CD14-positive monocyte (primary cell): ENCODE measurements at regions not wholly inside any gene's neighbourhood (a gene's known extent, or its start where the extent isn't known, plus 50 kb on each side); places are given as distances from the start of the nearest gene placed in this dataset.

Experiments used
- DNase-seq, 3 donors: peaks; one replicate each; pipeline ENCODE4 v3.0.0-alpha.2; 2011 to 2022
- H2AFZ ChIP-seq: 2 replicates; pipeline ENCODE4 v1.6.0; 2012; ENCODE audit warnings: mild to moderate bottlenecking, low read depth, low read length, inconsistent platforms; ENCODE audit not compliant: insufficient read depth, poor library complexity, severe bottlenecking
- H3K27ac ChIP-seq, 2 donors: 1 replicate in 1 of 2; 2 replicates in 1 of 2; pipeline ENCODE4 v1.5.1; 2012 to 2013; ENCODE audit warnings: low read length in 2 of 2, control low read depth in 1 of 2, inconsistent platforms in 1 of 2, low read depth in 1 of 2, mild to moderate bottlenecking in 1 of 2
- H3K27me3 ChIP-seq, 2 donors: one replicate each; pipeline versions ENCODE4 v1.6.0 to v1.6.1; 2011 to 2013; ENCODE audit warnings: low read length in 2 of 2; ENCODE audit not compliant: control insufficient read depth in 2 of 2, insufficient read depth in 2 of 2
- H3K36me3 ChIP-seq, 2 donors: replicated peaks in 1 of 2; 1 replicate in 1 of 2; 2 replicates in 1 of 2; pipeline versions ENCODE4 v1.5.1 to v1.6.1; 2012 to 2013; ENCODE audit warnings: low read length in 2 of 2, control low read depth in 1 of 2, inconsistent platforms in 1 of 2, mild to moderate bottlenecking in 1 of 2; ENCODE audit not compliant: insufficient read depth in 2 of 2, control insufficient read depth in 1 of 2
- H3K4me1 ChIP-seq, 2 donors: 1 replicate in 1 of 2; 2 replicates in 1 of 2; pipeline versions ENCODE4 v1.5.1 to v1.6.1; 2012 to 2013; ENCODE audit warnings: low read length in 2 of 2, control low read depth in 1 of 2, inconsistent platforms in 1 of 2, mild to moderate bottlenecking in 1 of 2, moderate library complexity in 1 of 2; ENCODE audit not compliant: insufficient read depth in 2 of 2, control insufficient read depth in 1 of 2
- H3K4me2 ChIP-seq: replicated peaks from 2 replicates; pipeline ENCODE3; 2012; ENCODE audit warnings: low read length, moderate library complexity, mild to moderate bottlenecking; ENCODE audit not compliant: poor library complexity, severe bottlenecking; ENCODE audit errors: extremely low read depth
- H3K4me3 ChIP-seq, 3 experiments: fragments of 200-600 bp in 1 of 3; sonication (generic) in 1 of 3; replicated peaks in 1 of 3; 1 replicate in 2 of 3; 2 replicates in 1 of 3; pipeline ENCODE4 v1.5.1; 2011 to 2013; ENCODE audit warnings: low read length in 3 of 3, mild to moderate bottlenecking in 3 of 3, control low read depth in 2 of 3, low read depth in 2 of 3, inconsistent platforms in 1 of 3, moderate library complexity in 1 of 3
- H3K79me2 ChIP-seq: 2 replicates; pipeline ENCODE4 v1.6.0; 2012; ENCODE audit warnings: mild to moderate bottlenecking, control low read depth, inconsistent platforms, low read length, moderate library complexity; ENCODE audit not compliant: insufficient read depth
- H3K9ac ChIP-seq: 2 replicates; pipeline ENCODE4 v1.6.0; 2017; ENCODE audit warnings: low read length, mild to moderate bottlenecking; ENCODE audit not compliant: insufficient read depth, poor library complexity, severe bottlenecking
- H3K9me3 ChIP-seq, 2 donors: replicated peaks in 1 of 2; 1 replicate in 1 of 2; 2 replicates in 1 of 2; pipeline versions ENCODE4 v1.5.1 to v1.6.1; 2012 to 2013; ENCODE audit warnings: low read length in 2 of 2, control low read depth in 1 of 2; ENCODE audit not compliant: control insufficient read depth in 1 of 2, insufficient read depth in 1 of 2
- H4K20me1 ChIP-seq: 2 replicates; pipeline ENCODE4 v1.6.0; 2012; ENCODE audit warnings: mild to moderate bottlenecking, low read length, control low read depth, moderate library complexity; ENCODE audit not compliant: insufficient read depth
- H3K27ac Mint-ChIP-seq, 7 donors: one replicate each; pipeline ENCODE4 v1.8.0; 2020; ENCODE audit warnings: mild to moderate bottlenecking in 7 of 7, mixed read lengths in 7 of 7, moderate library complexity in 6 of 7, inconsistent platforms in 2 of 7
- H3K27me3 Mint-ChIP-seq, 3 donors: one replicate each; pipeline ENCODE4 v1.8.0; 2021 to 2022; ENCODE audit warnings: low read depth in 3 of 3, mild to moderate bottlenecking in 3 of 3, mixed read lengths in 3 of 3, moderate library complexity in 3 of 3, inconsistent platforms in 1 of 3
- H3K36me3 Mint-ChIP-seq, 2 donors: one replicate each; pipeline ENCODE4 v1.8.0; 2020; ENCODE audit warnings: mixed read lengths in 2 of 2, inconsistent platforms in 1 of 2, mild to moderate bottlenecking in 1 of 2
- H3K4me1 Mint-ChIP-seq: one replicate; pipeline ENCODE4 v1.8.0; 2020; ENCODE audit warnings: mild to moderate bottlenecking, mixed read lengths
- H3K4me3 Mint-ChIP-seq, 2 donors: one replicate each; pipeline ENCODE4 v1.8.0; 2020; ENCODE audit warnings: mild to moderate bottlenecking in 2 of 2, mixed read lengths in 2 of 2, moderate library complexity in 1 of 2
- H3K9me3 Mint-ChIP-seq, 7 donors: one replicate each; pipeline ENCODE4 v1.8.0; 2020 to 2022; ENCODE audit warnings: mixed read lengths in 7 of 7, mild to moderate bottlenecking in 6 of 7, moderate library complexity in 6 of 7, inconsistent platforms in 2 of 7
- WGBS: methylation state at CpG from one replicate; pipeline ENCODE4 v1.1.5; 2013; ENCODE audit warnings: missing lambda C conversion rate; ENCODE audit not compliant: insufficient coverage; 5-methylcytosine and 5-hydroxymethylcytosine counted together
- intact Hi-C, 2 donors: fragments of 100-400 bp; cut with micrococcal nuclease; formaldehyde crosslinking; loops; one replicate each; pipeline versions ENCODE4 v1.15.0 to v1.15.1; 2023
- TF ChIP-seq, protein P1 (sequence below): fragments of 200-600 bp; IDR thresholded peaks from one replicate; pipeline ENCODE4 v1.8.0; 2022; ENCODE audit warnings: antibody characterized with exemption, mild to moderate bottlenecking

DNA sequence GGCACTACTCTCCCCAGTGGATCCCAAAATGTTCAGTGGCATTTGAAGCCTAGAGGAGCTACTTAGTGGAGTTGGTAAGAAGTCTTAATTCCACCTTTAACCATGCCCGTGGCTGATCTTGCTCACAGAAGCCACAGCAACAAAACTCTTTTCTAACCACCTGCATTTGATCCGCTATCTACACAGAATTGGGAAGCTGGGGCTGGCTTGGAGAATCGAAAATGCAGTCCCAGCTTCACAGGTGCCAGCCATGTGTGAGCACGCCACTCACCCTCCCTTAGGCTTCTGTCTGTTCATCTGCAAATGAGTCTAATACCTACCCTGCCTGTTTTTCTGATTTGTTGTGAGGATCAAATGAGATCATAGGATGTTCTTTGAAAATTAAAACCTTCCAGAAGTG lies 182.6 kb downstream of the BCL11A start:
- H3K4me3 Mint-ChIP-seq, result no peak overlapping the region
- Histone ChIP-seq H3K27ac (no peak overlapping the region), H3K9ac (no peak overlapping the region), H3K9me3 (no peaks in the 10 kb centered on the region), H2AFZ (peak overlapping the region; percentile 24), H4K20me1 (no peaks in the 10 kb centered on the region), H3K4me1 (peaks cover 21 to 26% of the 10 kb centered on the region in 2 donors), H3K36me3 (no peaks in the 10 kb centered on the region), H3K27me3 (no peaks in the 10 kb centered on the region), H3K79me2 (no peaks in the 10 kb centered on the region), H3K4me2 (no peak overlapping the region), H3K4me3 (no peak overlapping the region)
- intact Hi-C loops, result no loop called here
- peaks cover 0 to 3% (median 2%) of the 10 kb centered on the region in 3 donors for H3K27me3 Mint-ChIP-seq
- no peak for DNase-seq
- H3K9me3 Mint-ChIP-seq, result peaks cover 0 to 3% (median 0%) of the 10 kb centered on the region in 7 donors
- TF ChIP-seq, protein P1, sequence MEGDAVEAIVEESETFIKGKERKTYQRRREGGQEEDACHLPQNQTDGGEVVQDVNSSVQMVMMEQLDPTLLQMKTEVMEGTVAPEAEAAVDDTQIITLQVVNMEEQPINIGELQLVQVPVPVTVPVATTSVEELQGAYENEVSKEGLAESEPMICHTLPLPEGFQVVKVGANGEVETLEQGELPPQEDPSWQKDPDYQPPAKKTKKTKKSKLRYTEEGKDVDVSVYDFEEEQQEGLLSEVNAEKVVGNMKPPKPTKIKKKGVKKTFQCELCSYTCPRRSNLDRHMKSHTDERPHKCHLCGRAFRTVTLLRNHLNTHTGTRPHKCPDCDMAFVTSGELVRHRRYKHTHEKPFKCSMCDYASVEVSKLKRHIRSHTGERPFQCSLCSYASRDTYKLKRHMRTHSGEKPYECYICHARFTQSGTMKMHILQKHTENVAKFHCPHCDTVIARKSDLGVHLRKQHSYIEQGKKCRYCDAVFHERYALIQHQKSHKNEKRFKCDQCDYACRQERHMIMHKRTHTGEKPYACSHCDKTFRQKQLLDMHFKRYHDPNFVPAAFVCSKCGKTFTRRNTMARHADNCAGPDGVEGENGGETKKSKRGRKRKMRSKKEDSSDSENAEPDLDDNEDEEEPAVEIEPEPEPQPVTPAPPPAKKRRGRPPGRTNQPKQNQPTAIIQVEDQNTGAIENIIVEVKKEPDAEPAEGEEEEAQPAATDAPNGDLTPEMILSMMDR, result no peak
- no peak overlapping the region for H3K27ac Mint-ChIP-seq
- H3K36me3 Mint-ChIP-seq, result no peaks in the 10 kb centered on the region
- peaks cover 42% of the 10 kb centered on the region for H3K4me1 Mint-ChIP-seq
- WGBS, result 33% methylated on average over 1 of the region's 4 CpGs

DNA sequence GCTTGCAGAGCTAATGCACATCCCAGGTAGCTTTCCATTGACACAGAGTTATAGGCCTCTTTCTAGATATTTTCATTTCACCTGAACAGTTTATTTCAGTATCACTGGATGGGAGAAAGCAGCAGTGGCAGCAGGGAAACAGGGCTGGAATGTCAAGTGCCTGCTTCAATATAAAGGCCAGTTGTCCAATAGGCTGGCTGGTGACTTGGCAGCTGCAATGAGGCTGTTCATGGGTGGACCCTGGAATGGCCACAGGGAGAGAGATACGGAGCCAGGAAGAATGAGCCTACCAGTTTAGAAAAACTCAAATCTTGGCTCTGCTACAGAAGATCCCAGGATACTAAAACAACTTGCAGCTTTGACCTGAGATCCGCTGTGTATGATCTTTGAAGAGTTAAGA lies 185.0 kb downstream of the BCL11A start:
- H3K27me3 Mint-ChIP-seq, result peaks cover 0 to 3% (median 2%) of the 10 kb centered on the region in 3 donors
- peaks cover 60% of the 10 kb centered on the region for H3K4me1 Mint-ChIP-seq
- Histone ChIP-seq H4K20me1 (no peaks in the 10 kb centered on the region), H3K27me3 (no peaks in the 10 kb centered on the region), H3K79me2 (no peaks in the 10 kb centered on the region), H3K4me2 (no peak overlapping the region), H2AFZ (no peak overlapping the region), H3K36me3 (no peaks in the 10 kb centered on the region), H3K4me3 (no peak overlapping the region), H3K27ac (no peak overlapping the region), H3K4me1 (peaks cover 30 to 43% of the 10 kb centered on the region in 2 donors), H3K9me3 (no peaks in the 10 kb centered on the region), H3K9ac (no peak overlapping the region)
- no peak for DNase-seq
- H3K36me3 Mint-ChIP-seq, result no peaks in the 10 kb centered on the region
- H3K9me3 Mint-ChIP-seq, result peaks cover 0 to 3% (median 0%) of the 10 kb centered on the region in 7 donors
- H3K27ac Mint-ChIP-seq, result no peak overlapping the region
- intact Hi-C loops, result no loop called here
- TF ChIP-seq, protein P1, result no peak
- WGBS, result no CpG with 5 or more reads among the region's 2 CpGs
- H3K4me3 Mint-ChIP-seq, result no peak overlapping the region
